ENCODE measurements at regions not wholly inside any gene's neighbourhood (a gene's known extent, or its start where the extent isn't known, plus 50 kb on each side); places are given as distances from the start of the nearest gene placed in this dataset.

DNA sequence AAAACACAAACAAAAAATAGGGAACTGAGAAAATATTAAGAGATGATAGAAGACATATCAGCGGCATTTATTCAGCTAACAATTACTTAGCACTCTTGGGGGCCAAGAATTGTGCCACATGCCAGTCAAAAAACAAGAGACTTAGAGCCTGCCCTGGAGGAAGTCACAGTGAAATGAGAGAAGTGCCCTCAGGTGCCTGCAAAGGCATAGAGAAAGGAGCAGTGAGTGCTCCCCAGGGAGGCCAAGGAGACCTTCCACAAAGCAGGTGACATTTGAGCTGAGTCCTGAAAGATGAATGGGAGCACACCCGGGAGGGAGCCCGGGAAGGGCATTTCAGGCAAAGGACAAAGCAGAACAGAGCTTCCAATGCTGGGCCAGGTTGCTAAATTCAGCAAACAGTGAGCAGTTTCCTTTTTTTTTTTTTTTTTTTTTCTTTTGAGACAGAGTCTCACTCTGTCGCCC, 184.7 kb upstream of the JARID2 start:
- H3K4me3 ChIP-seq = no peak overlapping the region
- Mint-ChIP-seq H3K9me3 (peaks cover 6% of the 10 kb centered on the region; the same call in 1 of the 3 replicates), H3K4me3 (no peak overlapping the region), H3K27ac (no peak overlapping the region), H3K4me1 (peaks cover 9% of the 10 kb centered on the region), H3K27me3 (ENCODE audit: insufficient read depth, low read depth, poor library complexity) (no peaks in the 10 kb centered on the region), H3K36me3 (ENCODE audit: low read depth) (peaks cover 4% of the 10 kb centered on the region; the same call in 1 of the 3 replicates)
- no peaks in the 10 kb centered on the region for H3K36me3 ChIP-seq (ENCODE audit: insufficient read depth)
- H3K79me2 ChIP-seq (replicated peaks; ENCODE audit: insufficient read depth) = no peaks in the 10 kb centered on the region
- H3K4me2 ChIP-seq = no peak overlapping the region
- 0 out of 2 replicates have a peak, but pooled peaks cover 8% of the 10 kb centered on the region for H3K4me1 ChIP-seq (ENCODE audit: insufficient read depth)
- no peaks in the 10 kb centered on the region for H4K20me1 ChIP-seq (replicated peaks; ENCODE audit: insufficient read depth)
- ATAC-seq (peak; percentile 91), DNase-seq (ENCODE audit: low spot score) (peak; percentile 27)
- no peaks in the 10 kb centered on the region for H3F3A ChIP-seq (replicated peaks; ENCODE audit: low read depth)
- H3K27ac ChIP-seq (ENCODE audit: low read depth) = no peak overlapping the region
- no peaks in the 10 kb centered on the region; the same call in 1 of the 2 replicates for H3K9me2 ChIP-seq (ENCODE audit: insufficient read depth)
- 0 out of 2 replicates have a peak overlapping the region, but pooled peaks have one; percentile 83 for H2AFZ ChIP-seq
- H3K27me3 ChIP-seq (ENCODE audit: insufficient read depth) = no peaks in the 10 kb centered on the region
- TF ChIP-seq CREB1 (CRISPR knock-in tag; IDR thresholded peaks at IDR 0.05; ENCODE audit: low read depth) (no peak), ETS1 (IDR thresholded peaks at IDR 0.05) (no peak), ZNF462 (CRISPR knock-in tag; IDR thresholded peaks at IDR 0.05) (0 out of 2 replicates have a peak, but pooled peaks have one; percentile 27)
